Small intestine (tissue), 7 donors: ENCODE measurements at regions not wholly inside any gene's neighbourhood (a gene's known extent, or its start where the extent isn't known, plus 50 kb on each side); places are given as distances from the start of the nearest gene placed in this dataset.
"Not testable (repeated sequence)": the region's sequence is repeated elsewhere in the genome, so short reads cannot be mapped to it uniquely, and the experiment has no call there.

ENCODE experiments used
- DNase-seq, 2 donors: peaks; one replicate each; pipeline versions ENCODE4 v3.0.0 to v3.0.0-alpha.2; 2013
- FAIRE-seq: peaks from 2 replicates; lab custom pipeline; 2012; peaks lifted over from hg19 to GRCh38; lab: Jason Lieb, UNC
- H3K27ac ChIP-seq, 3 donors: one replicate each; pipeline ENCODE4 v1.5.1; 2013; ENCODE audit warnings: low read length in 2 of 3, mild to moderate bottlenecking in 2 of 3, control low read depth in 1 of 3, inconsistent platforms in 1 of 3, low read depth in 1 of 3, moderate library complexity in 1 of 3
- H3K27me3 ChIP-seq, 3 donors: one replicate each; pipeline ENCODE4 v1.6.1; 2013; ENCODE audit warnings: low read length in 3 of 3, inconsistent platforms in 1 of 3; ENCODE audit not compliant: control insufficient read depth in 3 of 3, insufficient read depth in 3 of 3
- H3K36me3 ChIP-seq, 3 donors: one replicate each; pipeline ENCODE4 v1.6.1; 2013; ENCODE audit warnings: low read length in 3 of 3, inconsistent platforms in 1 of 3, low read depth in 1 of 3, mild to moderate bottlenecking in 1 of 3, moderate library complexity in 1 of 3; ENCODE audit not compliant: control insufficient read depth in 3 of 3, insufficient read depth in 2 of 3
- H3K4me1 ChIP-seq, 3 donors: one replicate each; pipeline ENCODE4 v1.6.1; 2013; ENCODE audit warnings: low read length in 2 of 3, inconsistent platforms in 1 of 3, low read depth in 1 of 3, mild to moderate bottlenecking in 1 of 3, moderate library complexity in 1 of 3; ENCODE audit not compliant: control insufficient read depth in 3 of 3, insufficient read depth in 2 of 3
- H3K4me3 ChIP-seq, 3 donors: one replicate each; pipeline ENCODE4 v1.5.1; 2013; ENCODE audit warnings: low read length in 3 of 3, control low read depth in 1 of 3, inconsistent platforms in 1 of 3, low read depth in 1 of 3, mild to moderate bottlenecking in 1 of 3, moderate library complexity in 1 of 3
- H3K9me3 ChIP-seq, 2 donors: one replicate each; pipeline ENCODE4 v1.6.1; 2013; ENCODE audit warnings: low read depth in 1 of 2, low read length in 1 of 2; ENCODE audit not compliant: control insufficient read depth in 2 of 2, insufficient read depth in 1 of 2
- WGBS, 3 donors: extraction: QIAGEN DNeasy Blood & Tissue Kit; methylation state at CpG; one replicate each; pipeline ENCODE4 v1.1.7; 2013; 5-methylcytosine and 5-hydroxymethylcytosine counted together
- donor health status: healthy with polysubstance abuse.
- donor health status: control.
- donor health status: control.
- donor health status: Bipolar disorder and iron deficiency.
- donor health status: healthy.

DNA sequence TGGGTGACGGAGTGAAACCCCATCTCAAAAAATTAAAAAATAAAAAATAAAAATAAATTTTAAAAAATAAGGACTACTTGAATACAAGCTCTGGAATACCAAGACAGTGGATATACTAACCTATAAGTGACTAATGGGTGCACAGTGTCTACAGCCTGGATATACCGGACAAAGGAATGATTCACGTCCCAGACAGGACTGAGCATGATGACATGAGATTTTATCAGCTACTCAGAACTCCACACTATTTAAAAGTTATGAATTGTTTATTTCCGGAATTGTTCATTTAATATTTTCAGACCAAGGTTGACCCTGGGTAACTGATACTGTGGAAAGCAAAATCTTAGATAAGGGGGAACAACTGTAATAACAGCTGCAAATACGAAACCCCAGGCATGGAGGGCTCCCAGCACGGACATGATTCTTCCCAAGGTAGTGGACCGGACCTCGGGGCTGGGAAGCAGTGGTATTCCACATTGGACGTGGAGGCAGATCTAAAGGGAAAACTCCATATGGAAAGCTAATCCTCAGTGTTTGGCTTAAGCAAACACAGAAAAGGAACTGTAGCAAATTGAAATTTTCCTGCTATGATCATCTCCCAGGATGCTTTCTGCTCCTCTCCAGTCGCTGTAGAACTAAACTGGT, 102.6 kb upstream of the TSHZ3 start:
- no peak overlapping the region for H3K4me3 ChIP-seq
- H3K36me3 ChIP-seq: no peaks in the 10 kb centered on the region
- DNase-seq (no peak), FAIRE-seq (no peak)
- WGBS, 3 donors: 75 to 81% (median 80%) methylated on average over 10 of the region's 10 CpGs
- H3K27me3 ChIP-seq: no peaks in the 10 kb centered on the region
- H3K9me3 ChIP-seq: no peaks in the 10 kb centered on the region
- no peak overlapping the region for H3K27ac ChIP-seq
- no peaks in the 10 kb centered on the region for H3K4me1 ChIP-seq

DNA sequence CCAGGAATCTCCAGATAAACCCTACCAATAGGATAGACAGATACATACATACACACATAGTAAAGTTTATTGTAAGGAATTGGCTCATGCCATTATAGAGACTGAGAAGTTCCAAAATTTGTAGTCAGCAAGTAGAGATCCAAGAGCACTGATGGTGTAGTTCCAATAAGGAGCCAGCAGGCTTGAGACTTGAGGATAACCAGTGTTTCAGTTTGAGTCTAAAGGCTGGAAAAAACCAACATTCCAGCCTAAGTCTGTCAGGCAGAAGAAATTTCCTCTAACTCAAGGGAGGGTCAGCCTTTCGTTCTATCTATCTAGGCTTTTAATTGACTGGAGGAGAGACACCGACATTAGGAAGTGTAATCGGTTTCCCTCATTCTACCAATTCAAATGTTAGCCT, 110.2 kb upstream of the TSHZ3 start:
- WGBS, 3 donors: 89 to 93% (median 93%) methylated on average over 3 of the region's 3 CpGs
- H3K27me3 ChIP-seq: no peaks in the 10 kb centered on the region
- FAIRE-seq: no peak

DNA sequence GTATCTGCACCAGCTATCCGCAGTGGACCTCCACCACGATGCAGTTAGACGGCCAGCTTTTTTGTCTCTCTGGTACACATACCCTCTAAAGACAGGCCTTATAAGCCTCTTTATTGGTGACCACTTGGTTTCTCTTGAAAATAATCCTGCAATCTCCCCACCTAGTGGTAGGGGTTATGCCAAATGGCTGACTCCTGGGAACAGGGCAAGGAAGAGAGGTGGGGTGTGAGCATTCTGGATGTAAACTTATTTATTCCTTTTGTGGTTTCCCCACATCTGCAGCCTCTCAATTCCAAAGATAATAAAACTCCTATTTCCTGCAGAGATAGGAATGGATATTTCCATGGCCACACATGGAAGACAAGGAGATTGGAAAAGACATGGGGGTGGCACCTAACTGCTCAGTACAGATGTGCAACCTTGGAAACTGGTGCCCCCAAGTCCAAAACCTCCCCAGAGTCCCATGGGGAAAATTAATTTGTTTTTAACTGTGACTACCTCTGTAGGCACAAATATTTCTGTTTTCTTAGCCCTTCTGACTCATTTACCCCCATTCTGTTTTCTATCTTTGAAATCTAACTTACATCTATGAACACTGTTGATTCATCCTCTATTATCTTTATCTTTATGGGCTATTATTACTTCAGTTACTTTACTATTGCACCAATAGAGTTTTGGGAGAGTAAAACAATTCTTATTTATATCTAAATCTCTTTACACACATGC, 112.7 kb upstream of the TSHZ3 start:
- no peaks in the 10 kb centered on the region for H3K4me1 ChIP-seq
- no peaks in the 10 kb centered on the region for H3K27me3 ChIP-seq
- DNase-seq (no peak), FAIRE-seq (no peak)
- H3K36me3 ChIP-seq: no peaks in the 10 kb centered on the region
- H3K27ac ChIP-seq: no peak overlapping the region
- H3K4me3 ChIP-seq: no peak overlapping the region
- no peaks in the 10 kb centered on the region for H3K9me3 ChIP-seq
- WGBS, 3 donors: 89 to 94% (median 92%) methylated on average over 3 of the region's 3 CpGs

More for the DNA sequence above, 110.2 kb upstream of the TSHZ3 start:
- no peak for DNase-seq
- H3K4me1 ChIP-seq: no peaks in the 10 kb centered on the region
- no peaks in the 10 kb centered on the region for H3K9me3 ChIP-seq
- no peaks in the 10 kb centered on the region for H3K36me3 ChIP-seq
- H3K27ac ChIP-seq: no peak overlapping the region
- no peak overlapping the region for H3K4me3 ChIP-seq

DNA sequence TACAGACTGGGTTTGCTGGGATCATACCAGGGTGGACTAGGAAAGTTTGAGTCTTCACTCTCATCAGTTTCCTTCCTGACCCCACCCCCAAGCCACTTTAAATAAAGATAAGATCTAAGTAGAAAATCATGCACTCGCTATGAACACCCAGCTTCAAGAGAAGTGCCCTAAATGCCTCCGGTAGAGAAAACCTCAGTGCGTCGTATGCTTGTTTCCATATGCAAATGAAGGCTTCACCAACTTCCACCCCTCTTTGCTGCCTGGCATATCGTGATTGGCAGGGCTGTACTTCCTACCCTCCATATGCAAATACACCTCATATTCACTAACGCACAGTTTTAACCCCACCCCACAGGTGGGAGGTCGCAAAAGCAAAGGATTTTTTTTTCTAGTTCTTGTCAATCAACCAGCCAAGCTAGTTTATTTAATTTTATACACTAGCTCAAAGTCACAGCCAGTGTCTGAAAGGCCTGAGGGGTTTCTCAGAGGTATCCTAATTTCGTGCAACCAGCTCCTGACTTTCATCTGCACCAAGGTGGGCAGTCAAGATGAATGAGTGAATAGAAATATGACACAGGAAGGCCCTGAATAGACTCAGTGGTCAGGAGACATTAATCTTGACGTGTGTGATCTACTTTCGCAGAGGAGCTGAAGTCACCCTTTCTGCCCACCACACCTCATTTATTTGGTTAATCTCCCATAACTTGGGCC, 121.1 kb upstream of the TSHZ3 start:
- DNase-seq: no peak
- 63 to 78% (median 71%) methylated on average over 10 of the region's 10 CpGs for WGBS, 3 donors
- no peak for FAIRE-seq
- Histone ChIP-seq H3K4me1 (no peaks in the 10 kb centered on the region), H3K36me3 (no peaks in the 10 kb centered on the region), H3K27me3 (no peaks in the 10 kb centered on the region), H3K9me3 (no peaks in the 10 kb centered on the region), H3K4me3 (no peak overlapping the region), H3K27ac (no peak overlapping the region)

DNA sequence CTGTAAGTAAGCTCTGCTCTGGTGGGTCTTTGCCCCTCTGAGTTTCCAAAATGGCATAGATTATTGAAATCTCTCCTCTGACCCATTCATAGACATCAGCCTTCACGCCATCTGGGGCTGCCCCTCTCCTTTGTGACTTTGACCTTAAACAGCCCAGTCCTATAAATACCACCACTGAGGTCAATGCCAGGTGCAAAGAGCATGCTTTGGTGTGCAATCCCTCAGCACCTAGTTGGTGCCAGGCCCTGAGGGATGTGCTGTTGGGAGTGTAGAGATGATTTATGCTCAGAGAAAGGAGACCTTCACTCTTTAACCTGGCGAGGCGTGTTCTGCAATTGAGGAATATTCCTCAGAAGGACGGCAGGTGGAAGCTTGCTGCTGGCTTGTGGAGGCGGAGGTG, 121.7 kb upstream of the TSHZ3 start:
- Histone ChIP-seq H3K36me3 (no peaks in the 10 kb centered on the region), H3K27me3 (no peaks in the 10 kb centered on the region), H3K4me1 (no peaks in the 10 kb centered on the region), H3K27ac (no peak overlapping the region), H3K4me3 (no peak overlapping the region), H3K9me3 (no peaks in the 10 kb centered on the region)
- WGBS, 3 donors: 76 to 87% (median 80%) methylated on average over 5 of the region's 5 CpGs
- FAIRE-seq (no peak), DNase-seq (no peak)

DNA sequence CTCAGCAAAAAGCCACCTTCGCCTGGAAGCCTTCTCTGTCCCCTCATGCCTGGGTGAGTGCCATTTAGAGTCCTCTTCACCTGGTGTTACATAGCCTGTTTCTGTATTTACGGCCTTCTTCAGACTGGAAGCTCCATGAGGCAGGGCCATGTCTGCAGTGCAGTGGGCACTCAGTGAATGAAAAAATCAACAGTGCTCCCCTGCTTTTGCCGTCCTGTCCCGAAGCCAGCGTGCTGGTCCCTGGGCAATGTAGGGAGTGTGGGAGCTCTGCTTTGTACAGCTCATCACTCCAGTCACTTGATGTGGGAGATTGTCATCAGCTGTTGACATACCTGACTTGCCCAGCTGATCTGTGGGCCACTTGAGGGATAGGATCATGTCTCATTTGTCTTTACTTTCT, 129.0 kb upstream of the TSHZ3 start:
- 89 to 90% (median 90%) methylated on average over 5 of the region's 5 CpGs for WGBS, 3 donors
- no peak overlapping the region for H3K4me3 ChIP-seq
- H3K4me1 ChIP-seq: no peaks in the 10 kb centered on the region
- FAIRE-seq (no peak), DNase-seq (no peak)
- no peaks in the 10 kb centered on the region for H3K36me3 ChIP-seq
- peaks cover 0 to 2% of the 10 kb centered on the region in 2 donors for H3K9me3 ChIP-seq
- H3K27me3 ChIP-seq: no peaks in the 10 kb centered on the region
- no peak overlapping the region for H3K27ac ChIP-seq

DNA sequence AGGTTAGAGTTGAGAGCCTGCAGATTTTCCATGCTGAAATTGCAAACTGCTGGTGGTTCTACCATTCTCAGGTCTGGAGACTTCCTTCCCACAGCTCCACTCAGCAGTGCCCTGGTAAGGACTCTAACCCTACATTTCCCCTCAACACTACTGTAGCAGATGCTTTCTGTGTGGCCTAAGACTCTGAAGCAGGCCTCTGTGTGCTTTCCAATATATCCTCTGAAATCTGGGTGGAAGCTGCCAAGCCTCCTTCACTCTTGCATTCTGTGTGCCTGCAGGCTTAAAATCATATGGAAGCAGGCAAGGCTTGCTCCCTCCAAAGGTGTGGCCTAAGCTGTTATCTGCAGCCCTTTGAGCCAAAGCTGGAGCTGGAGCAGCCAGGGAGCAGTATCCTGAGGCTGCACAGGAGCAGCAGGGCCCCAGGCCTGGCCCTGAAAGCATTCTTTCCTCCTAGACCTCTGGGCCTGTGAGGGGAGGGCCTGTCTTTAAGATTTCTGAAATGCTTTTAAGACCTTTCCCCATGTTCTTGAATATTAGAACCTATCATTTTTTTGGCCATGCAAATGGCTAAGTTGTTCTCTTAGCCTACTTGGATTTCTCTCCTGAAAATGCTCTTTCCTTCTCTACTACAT, 134.1 kb upstream of the TSHZ3 start:
- Histone ChIP-seq H3K36me3 (no peaks in the 10 kb centered on the region), H3K9me3 (no peaks in the 10 kb centered on the region), H3K27ac (no peak overlapping the region), H3K4me3 (no peak overlapping the region), H3K4me1 (no peaks in the 10 kb centered on the region), H3K27me3 (no peaks in the 10 kb centered on the region)
- no peak for FAIRE-seq
- DNase-seq: no peak

DNA sequence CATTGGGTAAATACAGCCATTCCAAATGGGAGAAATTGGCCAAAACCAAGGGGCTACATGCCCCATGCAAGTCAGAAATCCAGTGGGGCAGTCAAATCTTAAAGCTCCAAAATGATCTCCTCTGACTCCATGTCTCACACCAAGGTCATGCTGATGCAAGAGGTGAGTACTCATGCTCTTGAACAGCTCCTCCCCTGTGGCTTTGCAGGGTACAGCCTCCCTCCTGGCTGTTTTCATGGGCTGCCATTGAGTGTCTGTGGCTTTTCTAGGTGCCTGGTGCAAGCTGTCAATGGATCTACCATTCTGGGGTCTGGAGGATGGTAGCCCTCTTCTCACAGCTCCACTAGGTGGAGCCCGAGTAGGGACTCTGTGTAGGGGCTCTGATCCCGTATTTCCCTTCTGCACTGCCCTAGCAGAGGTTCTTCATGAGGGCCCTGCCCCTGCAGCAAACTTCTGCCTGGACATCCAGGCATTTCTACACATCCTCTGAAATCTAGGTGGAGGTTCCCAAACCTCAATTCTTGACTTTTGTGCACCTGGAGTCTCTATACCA, 135.7 kb upstream of the TSHZ3 start:
- H3K9me3 ChIP-seq, H3K27ac ChIP-seq, H3K4me3 ChIP-seq, FAIRE-seq, H3K4me1 ChIP-seq, H3K27me3 ChIP-seq, H3K36me3 ChIP-seq, DNase-seq: not testable (repeated sequence)
- 65 to 73% (median 65%) methylated on average over 2 of the region's 2 CpGs for WGBS, 3 donors
